CD4-positive, alpha-beta T cell treated with Interleukin-1 beta for 1 hour (primary cell): ENCODE measurements at regions not wholly inside any gene's neighbourhood (a gene's known extent, or its start where the extent isn't known, plus 50 kb on each side); places are given as distances from the start of the nearest gene placed in this dataset.
"Not testable (repeated sequence)": the region's sequence is repeated elsewhere in the genome, so short reads cannot be mapped to it uniquely, and the experiment has no call there.

Experiments used
- DNase-seq, 2 donors: peaks; one replicate each; pipeline ENCODE4 v3.0.0-alpha.2; 2020 to 2022

DNA sequence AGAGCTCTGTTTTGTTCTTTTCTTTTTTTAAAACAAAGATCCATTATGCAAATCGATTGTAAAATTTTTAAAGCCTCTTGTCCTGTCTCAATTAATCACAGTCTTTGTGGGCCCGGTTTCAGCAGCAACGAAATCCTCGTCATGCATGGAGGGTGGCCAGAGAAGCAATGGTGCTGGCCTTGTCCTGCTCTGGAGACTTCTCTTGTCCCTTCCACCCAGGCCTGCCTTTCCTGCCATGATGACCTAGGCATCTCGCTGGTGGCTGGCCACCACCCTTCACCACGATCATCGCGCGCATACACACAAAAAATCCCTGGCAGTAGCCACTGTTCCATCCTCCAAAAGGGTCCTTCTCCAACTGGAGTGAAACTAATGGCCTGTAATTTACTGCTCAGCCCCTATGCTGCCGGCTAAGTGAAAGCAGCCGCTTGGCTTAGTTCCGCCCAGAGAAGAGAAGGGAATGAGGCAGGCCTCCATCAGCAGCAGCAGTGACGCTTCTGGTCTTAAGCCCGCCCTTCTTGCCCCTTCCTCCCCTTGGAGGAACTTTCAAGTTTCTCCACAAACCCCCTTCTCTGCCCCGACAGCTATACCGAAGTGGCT is 309.5 kb downstream of the NPHP4 start:
- DNase-seq: no peak

- no peak for DNase-seq
Measured at GRCh38 chr1:5681654-5682053, 310.6 kb downstream of the NPHP4 start.

GRCh38 chr1:5680600-5680999 is 311.6 kb downstream of the NPHP4 start:
- no peak for DNase-seq

DNA sequence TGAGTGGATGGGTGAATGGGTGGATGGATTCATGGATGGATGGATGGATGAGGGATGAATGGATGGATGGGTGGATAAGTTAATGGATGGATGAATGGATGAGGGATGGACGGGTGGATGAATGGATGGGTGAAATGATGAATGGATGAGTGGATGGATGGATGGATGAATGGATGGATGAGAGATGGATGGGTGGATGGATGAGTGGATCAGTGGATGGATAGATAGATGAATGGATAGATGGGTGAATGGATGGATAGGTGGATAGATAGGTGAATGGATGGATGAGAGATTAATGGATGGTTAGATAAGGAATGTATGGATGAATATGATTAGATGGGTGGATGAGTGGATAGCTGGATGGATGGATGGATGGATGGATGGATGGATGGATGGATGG is 313.5 kb downstream of the NPHP4 start:
- no peak for DNase-seq

- not testable (repeated sequence) for DNase-seq
Measured at GRCh38 chr1:5672355-5672754, 319.9 kb downstream of the NPHP4 start.

DNA sequence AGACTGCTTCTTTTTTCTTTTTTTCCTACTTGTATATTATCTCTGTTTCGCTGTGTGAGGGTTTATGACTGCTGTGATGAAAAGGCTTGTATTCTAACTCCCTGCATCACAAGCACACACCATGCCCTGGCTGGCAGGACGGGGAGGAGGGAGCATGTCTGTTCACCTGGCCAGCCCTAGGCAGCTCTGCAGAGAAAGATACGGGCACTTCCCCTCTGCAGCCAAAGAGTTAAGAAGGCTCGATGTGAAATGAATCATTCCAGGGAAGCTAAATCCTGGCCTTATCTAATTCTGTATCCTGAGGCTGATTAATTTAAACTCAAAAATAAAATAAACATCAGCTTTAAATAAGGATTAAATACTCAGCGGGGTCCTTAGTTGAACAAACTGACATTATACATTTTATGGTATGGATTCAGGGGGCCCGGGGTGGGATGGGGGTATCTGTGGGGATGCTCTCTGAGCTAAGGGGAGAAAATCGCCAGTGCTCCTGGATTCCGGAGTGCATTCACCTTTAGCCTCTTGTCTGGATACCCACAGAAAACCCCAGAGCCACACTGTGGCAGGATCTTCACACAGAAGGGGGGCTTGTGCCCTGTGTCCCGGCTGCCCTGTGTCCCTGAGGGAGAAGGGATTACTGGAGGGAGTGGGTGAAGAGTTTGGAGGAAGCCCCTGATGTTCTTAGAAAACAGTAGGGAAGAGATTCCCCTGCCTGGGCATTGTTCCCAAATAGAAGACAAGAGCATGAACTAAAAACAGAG is 321.5 kb downstream of the NPHP4 start:
- no peak for DNase-seq

- DNase-seq: peak in 1 of 2 donors; percentile 6
Measured at GRCh38 chr1:5667513-5668325, 324.5 kb downstream of the NPHP4 start.

- DNase-seq: no peak
Measured at GRCh38 chr1:5664906-5665875, 327.0 kb downstream of the NPHP4 start.

DNA sequence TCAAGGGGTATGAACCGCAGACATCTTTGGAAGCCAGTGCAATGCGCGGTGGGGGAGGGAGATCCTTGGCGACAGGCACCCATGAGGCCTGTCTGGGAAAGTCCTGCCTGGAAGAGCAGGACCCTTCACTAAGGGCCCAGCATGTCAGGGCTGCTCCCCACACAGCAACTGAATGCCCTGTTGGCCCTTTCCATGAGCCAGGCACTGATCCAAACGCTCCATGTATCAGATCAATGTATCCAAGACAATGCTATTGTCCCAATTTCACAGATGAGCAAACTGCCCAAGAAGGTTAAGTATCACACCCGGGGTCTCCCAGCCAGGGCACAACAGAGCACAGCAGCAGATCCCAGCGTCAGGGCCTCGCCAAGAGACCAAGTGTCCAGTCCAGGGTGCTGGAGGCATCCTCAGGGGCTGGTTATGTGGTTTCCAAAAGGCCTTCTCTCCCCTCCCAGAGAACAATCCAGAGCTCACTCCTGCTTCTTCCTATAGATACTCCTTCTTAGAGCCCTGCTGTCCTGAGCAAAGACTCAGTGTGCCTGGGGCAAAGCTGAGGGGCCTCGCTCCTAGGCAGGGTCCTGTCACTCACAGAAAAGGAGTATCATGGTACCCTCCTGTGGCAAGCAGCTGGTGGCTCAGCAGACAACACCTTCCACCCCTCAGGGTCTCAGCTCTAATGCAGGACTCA is 328.0 kb downstream of the NPHP4 start:
- no peak for DNase-seq

DNA sequence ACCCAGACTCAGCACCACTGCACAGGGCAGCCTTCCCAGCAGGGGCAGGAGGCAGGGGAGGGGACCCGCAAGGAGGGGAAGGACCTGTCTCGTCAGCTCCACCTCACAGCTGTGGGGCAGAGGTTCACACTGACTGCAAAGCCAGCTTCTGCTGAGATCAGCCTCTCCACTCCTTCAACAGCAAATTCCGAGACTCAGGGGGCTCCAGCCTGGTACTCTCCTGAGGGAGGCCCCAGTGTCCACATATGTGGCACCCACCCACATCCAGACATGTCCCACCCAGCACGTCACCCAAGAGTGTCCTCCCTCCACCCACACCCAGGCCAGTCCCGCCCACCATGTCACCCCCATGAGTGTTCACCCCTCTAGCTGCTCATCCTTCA is 329.5 kb downstream of the NPHP4 start:
- no peak for DNase-seq

DNA sequence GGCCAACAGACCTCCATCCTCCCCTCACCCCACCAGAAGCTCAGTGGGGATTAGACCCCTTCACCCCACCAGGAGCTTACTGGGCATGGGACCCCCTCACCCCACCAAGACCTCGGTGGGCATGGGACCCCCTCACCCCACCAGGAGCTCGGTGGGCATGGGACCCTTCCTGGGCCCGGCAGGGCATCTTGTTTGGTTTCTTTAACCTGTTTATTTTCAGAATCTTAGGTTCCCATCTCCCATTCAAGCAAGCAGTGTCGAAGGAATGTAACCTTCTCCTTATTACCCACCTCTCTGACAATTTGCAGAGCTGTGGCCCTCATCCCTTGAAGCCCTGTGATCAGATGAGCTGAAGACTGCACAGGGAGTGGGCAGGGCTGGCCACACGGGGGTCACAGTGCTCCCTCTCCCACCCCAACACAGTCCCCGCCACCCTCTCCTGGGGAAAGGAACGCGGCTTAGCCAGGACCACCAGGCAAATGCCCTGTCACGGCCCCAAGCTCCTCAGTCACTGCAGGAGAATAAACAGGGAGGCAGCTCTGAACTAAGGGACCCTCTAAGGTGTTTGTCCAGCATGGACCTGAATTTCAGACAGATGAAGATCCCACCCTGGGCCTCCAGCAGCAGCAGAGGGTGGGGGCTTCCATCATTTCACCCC is 330.0 kb downstream of the NPHP4 start:
- no peak for DNase-seq

DNA sequence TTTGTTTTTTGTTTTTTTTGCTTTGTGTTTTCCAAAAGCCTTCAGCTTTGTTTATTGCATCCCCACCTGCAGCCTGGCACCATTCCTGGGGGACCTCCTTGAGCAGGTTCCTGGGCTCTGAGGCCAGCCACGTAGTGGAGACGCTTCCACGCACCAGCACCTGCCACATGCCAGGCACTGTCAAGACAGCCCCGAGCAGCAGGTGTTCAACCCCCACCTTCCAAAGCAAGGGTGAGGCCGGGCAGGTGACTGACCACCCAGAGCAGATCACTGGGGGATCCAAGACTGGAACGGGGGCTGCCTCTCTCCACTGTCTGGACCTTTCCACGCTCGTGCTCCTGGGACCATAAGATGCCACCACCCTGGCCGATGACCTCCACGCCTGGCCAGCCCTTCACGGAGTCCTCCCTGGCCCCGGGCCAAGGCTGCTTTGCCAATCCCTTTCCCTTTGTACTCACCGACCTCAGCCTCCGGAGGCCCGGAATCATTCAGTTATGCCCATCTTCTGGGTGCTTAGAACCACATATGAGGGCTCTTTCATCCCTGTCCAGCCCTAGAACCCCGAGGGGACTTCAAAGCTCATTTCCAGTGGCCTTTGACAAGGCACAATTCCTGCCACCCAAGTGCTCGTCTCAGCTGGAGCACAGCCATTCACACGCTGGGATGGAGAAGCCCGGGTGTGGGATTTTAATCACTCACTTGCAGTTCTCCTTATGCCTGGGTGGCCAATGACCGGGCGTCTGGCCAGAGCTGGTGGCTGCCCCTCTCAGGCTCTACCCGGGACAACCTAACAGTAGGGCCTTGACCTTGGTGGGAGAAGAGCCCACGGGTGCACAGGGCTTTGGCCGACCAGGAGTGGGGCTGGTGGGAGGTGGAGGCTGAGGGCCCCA is 330.8 kb downstream of the NPHP4 start:
- no peak for DNase-seq

- DNase-seq: no peak
Measured at GRCh38 chr1:5660141-5660935, 331.9 kb downstream of the NPHP4 start.

- DNase-seq: no peak
Measured at GRCh38 chr1:5659606-5660005, 332.6 kb downstream of the NPHP4 start.

GRCh38 chr1:5658340-5659316 is 333.6 kb downstream of the NPHP4 start:
- no peak for DNase-seq

- DNase-seq: no peak
Measured at GRCh38 chr1:5651964-5652821, 340.0 kb downstream of the NPHP4 start.

DNA sequence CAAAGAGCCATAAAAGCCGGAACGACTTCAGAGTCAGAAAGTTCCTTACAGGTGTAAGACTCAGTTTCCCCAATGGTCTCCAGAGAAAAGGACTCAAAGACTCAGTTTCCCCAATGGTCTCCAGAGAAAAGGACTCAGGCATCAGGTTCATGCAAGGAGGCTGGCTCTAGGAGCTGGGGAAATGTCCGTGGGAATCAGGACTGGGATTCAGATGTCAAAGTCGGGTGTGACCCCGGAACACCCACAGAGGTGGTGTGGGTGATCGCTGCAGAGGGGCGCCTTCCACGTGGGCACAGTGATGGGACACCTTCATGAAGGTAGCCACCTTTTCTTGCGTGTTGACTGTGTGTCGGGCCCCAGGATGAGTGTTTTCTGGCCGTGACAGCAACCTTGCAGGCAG is 340.8 kb downstream of the NPHP4 start:
- DNase-seq: no peak
